Activated B cell treated with CpG ODN at 0.5 μM for 24 hours (primary cell): ENCODE measurements at regions not wholly inside any gene's neighbourhood (a gene's known extent, or its start where the extent isn't known, plus 50 kb on each side); places are given as distances from the start of the nearest gene placed in this dataset.

Experiments
- ATAC-seq: fragments of 200-7000 bp; cut with Tn5 transposase; one replicate; pipeline ENCODE4 v1.10.0; 2021; ENCODE audit warnings: low read depth, mild to moderate bottlenecking, moderate library complexity
- CTCF ChIA-PET: fragments of 350-600 bp; sonication (Branson Sonifier 250); formaldehyde crosslinking; loops from one replicate; lab custom pipeline; 2021; ENCODE audit warnings: antibody characterized with exemption; lab: Charles Lee
- POLR2A ChIA-PET: fragments of 350-600 bp; sonication (Branson Sonifier 250); formaldehyde crosslinking; loops from one replicate; lab custom pipeline; 2021; ENCODE audit warnings: antibody characterized with exemption; lab: Charles Lee
- DNase-seq: peaks from one replicate; pipeline ENCODE4 v3.0.0; 2022
- H3K27ac Mint-ChIP-seq: one replicate; pipeline ENCODE4 v1.8.0; 2020; ENCODE audit warnings: mixed read lengths
- H3K27me3 Mint-ChIP-seq: one replicate; pipeline ENCODE4 v1.8.0; 2021; ENCODE audit warnings: mixed read lengths
- H3K36me3 Mint-ChIP-seq: one replicate; pipeline ENCODE4 v1.8.0; 2021; ENCODE audit warnings: low read depth, mixed read lengths
- H3K4me1 Mint-ChIP-seq: one replicate; pipeline ENCODE4 v1.8.0; 2021; ENCODE audit warnings: mixed read lengths
- H3K4me3 Mint-ChIP-seq: one replicate; pipeline ENCODE4 v1.8.0; 2020; ENCODE audit warnings: mild to moderate bottlenecking, mixed read lengths
- H3K9me3 Mint-ChIP-seq: one replicate; pipeline ENCODE4 v1.8.0; 2020; ENCODE audit warnings: mixed read lengths
- intact Hi-C: fragments of 100-400 bp; cut with micrococcal nuclease; formaldehyde crosslinking; loops from one replicate; pipeline ENCODE4 v1.15.1; 2024
- TF ChIP-seq, protein P1 (sequence below): fragments of 200-600 bp; IDR thresholded peaks from one replicate; pipeline ENCODE4 v1.8.0; 2022; ENCODE audit warnings: antibody characterized with exemption, mild to moderate bottlenecking

DNA sequence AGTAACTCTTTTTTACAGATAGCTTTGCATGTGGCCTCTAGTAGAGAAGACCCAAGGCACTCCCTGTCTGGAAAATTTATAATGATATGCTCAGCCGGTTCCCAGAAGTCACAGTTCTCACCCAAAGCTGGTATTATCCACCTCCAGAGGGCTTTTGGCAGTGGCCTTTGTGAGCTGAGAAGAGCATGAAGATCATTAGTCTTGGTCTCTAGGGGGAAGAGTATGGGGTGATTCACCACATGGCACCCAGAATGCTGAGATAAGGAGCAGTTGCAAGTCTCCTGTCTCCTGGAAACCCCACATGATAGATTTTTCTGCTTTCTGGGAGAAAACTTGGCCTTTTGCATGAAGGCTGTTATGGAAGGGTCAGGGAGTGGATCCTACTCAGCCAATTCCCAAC, 75.4 kb upstream of the PRPS1 start:
- Mint-ChIP-seq H3K4me3 (no peak overlapping the region), H3K9me3 (no peaks in the 10 kb centered on the region), H3K27ac (no peak overlapping the region), H3K36me3 (peaks cover 4% of the 10 kb centered on the region), H3K27me3 (no peaks in the 10 kb centered on the region), H3K4me1 (no peaks in the 10 kb centered on the region)
- CTCF ChIA-PET = no interaction called here
- no peak for DNase-seq
- no peak for ATAC-seq
- TF ChIP-seq, protein P1, sequence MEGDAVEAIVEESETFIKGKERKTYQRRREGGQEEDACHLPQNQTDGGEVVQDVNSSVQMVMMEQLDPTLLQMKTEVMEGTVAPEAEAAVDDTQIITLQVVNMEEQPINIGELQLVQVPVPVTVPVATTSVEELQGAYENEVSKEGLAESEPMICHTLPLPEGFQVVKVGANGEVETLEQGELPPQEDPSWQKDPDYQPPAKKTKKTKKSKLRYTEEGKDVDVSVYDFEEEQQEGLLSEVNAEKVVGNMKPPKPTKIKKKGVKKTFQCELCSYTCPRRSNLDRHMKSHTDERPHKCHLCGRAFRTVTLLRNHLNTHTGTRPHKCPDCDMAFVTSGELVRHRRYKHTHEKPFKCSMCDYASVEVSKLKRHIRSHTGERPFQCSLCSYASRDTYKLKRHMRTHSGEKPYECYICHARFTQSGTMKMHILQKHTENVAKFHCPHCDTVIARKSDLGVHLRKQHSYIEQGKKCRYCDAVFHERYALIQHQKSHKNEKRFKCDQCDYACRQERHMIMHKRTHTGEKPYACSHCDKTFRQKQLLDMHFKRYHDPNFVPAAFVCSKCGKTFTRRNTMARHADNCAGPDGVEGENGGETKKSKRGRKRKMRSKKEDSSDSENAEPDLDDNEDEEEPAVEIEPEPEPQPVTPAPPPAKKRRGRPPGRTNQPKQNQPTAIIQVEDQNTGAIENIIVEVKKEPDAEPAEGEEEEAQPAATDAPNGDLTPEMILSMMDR = no peak
- intact Hi-C loops = no loop called here
- POLR2A ChIA-PET = no interaction called here

- no peaks in the 10 kb centered on the region for H3K27me3 Mint-ChIP-seq
- TF ChIP-seq, protein P1 = no peak
- intact Hi-C loops = no loop called here
- no peak overlapping the region for H3K4me3 Mint-ChIP-seq
- peaks cover 1% of the 10 kb centered on the region for H3K36me3 Mint-ChIP-seq
- CTCF ChIA-PET = no interaction called here
- no peak overlapping the region for H3K27ac Mint-ChIP-seq
- ATAC-seq = no peak
- DNase-seq = no peak
- no peaks in the 10 kb centered on the region for H3K4me1 Mint-ChIP-seq
- POLR2A ChIA-PET = no interaction called here
- H3K9me3 Mint-ChIP-seq = no peaks in the 10 kb centered on the region
Measured at GRCh38 chrX:107556967-107557366, 71.3 kb upstream of the PRPS1 start.

GRCh38 chrX:107559506-107559905, 68.8 kb upstream of the PRPS1 start:
- H3K27ac Mint-ChIP-seq = no peak overlapping the region
- intact Hi-C loops = no loop called here
- TF ChIP-seq, protein P1 = no peak
- no peak for ATAC-seq
- H3K36me3 Mint-ChIP-seq = no peaks in the 10 kb centered on the region
- H3K9me3 Mint-ChIP-seq = no peaks in the 10 kb centered on the region
- CTCF ChIA-PET = no interaction called here
- no peaks in the 10 kb centered on the region for H3K27me3 Mint-ChIP-seq
- H3K4me1 Mint-ChIP-seq = no peaks in the 10 kb centered on the region
- DNase-seq = no peak
- POLR2A ChIA-PET = no interaction called here
- no peak overlapping the region for H3K4me3 Mint-ChIP-seq

DNA sequence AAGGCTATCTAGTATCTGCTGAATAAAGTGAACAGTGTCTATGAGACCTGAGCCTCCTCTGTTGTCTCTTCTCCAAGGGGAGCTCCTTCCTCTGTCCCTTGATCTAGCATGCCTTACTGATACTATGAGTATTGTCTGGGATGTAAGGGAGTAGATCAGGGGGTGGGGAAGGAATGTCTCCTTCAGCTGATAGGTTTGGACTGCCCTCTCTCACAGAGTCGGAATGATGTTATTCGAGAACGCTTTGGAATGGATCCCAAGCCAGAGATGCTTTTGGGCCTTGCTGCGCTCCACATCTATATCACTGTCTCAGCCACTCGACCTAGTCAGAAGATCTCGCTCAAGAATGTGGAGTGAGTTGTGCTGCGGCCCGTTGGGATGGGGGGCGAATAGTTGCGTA, 68.3 kb upstream of the PRPS1 start:
- POLR2A ChIA-PET = no interaction called here
- intact Hi-C loops = no loop called here
- TF ChIP-seq, protein P1 = no peak
- Mint-ChIP-seq H3K36me3 (no peaks in the 10 kb centered on the region), H3K4me3 (no peak overlapping the region), H3K27me3 (no peaks in the 10 kb centered on the region), H3K9me3 (no peaks in the 10 kb centered on the region), H3K4me1 (no peaks in the 10 kb centered on the region), H3K27ac (no peak overlapping the region)
- ATAC-seq (no peak), DNase-seq (no peak)
- CTCF ChIA-PET = no interaction called here

- H3K27ac Mint-ChIP-seq = no peak overlapping the region
- intact Hi-C loops = no loop called here
- no peak for ATAC-seq
- H3K27me3 Mint-ChIP-seq = no peaks in the 10 kb centered on the region
- ChIA-PET CTCF (no interaction called here), POLR2A (no interaction called here)
- H3K4me3 Mint-ChIP-seq = no peak overlapping the region
- no peaks in the 10 kb centered on the region for H3K36me3 Mint-ChIP-seq
- H3K9me3 Mint-ChIP-seq = no peaks in the 10 kb centered on the region
- H3K4me1 Mint-ChIP-seq = no peaks in the 10 kb centered on the region
- TF ChIP-seq, protein P1 = no peak
- no peak for DNase-seq
Measured at GRCh38 chrX:107560980-107561379, 67.3 kb upstream of the PRPS1 start.
